ENCODE measurements at regions not wholly inside any gene's neighbourhood (a gene's known extent, or its start where the extent isn't known, plus 50 kb on each side); places are given as distances from the start of the nearest gene placed in this dataset.

DNA sequence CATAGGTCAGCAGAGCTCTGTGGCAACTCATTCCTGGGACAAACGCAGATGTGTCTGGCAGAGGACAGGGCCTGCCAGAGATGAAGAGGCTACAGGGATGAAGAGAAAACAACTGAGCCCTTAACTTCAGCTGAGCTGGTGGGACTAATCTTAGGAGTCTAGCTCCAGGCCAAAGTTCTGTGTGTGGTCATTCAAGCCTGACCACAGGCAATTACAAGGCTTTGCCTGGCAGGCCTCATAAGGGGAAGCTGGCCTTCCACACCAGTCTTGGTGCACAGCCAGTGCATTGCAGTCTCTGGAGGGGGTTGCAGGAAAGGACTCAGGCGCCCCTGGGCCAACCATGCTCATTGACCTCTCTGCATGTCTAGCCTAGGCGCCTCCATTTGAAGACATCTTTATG, 127.6 kb upstream of the DAAM1 start (continued):
- TF ChIP-seq ZNF737 (CRISPR knock-in tag; IDR thresholded peaks at IDR 0.05; ENCODE audit: borderline replicate concordance) (no peak), RARA (CRISPR knock-in tag; IDR thresholded peaks at IDR 0.05) (no peak)
- TF ChIP-seq, protein P1, sequence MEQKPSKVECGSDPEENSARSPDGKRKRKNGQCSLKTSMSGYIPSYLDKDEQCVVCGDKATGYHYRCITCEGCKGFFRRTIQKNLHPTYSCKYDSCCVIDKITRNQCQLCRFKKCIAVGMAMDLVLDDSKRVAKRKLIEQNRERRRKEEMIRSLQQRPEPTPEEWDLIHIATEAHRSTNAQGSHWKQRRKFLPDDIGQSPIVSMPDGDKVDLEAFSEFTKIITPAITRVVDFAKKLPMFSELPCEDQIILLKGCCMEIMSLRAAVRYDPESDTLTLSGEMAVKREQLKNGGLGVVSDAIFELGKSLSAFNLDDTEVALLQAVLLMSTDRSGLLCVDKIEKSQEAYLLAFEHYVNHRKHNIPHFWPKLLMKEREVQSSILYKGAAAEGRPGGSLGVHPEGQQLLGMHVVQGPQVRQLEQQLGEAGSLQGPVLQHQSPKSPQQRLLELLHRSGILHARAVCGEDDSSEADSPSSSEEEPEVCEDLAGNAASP (CRISPR knock-in tag; IDR thresholded peaks at IDR 0.05; ENCODE audit: borderline replicate concordance) = no peak

DNA sequence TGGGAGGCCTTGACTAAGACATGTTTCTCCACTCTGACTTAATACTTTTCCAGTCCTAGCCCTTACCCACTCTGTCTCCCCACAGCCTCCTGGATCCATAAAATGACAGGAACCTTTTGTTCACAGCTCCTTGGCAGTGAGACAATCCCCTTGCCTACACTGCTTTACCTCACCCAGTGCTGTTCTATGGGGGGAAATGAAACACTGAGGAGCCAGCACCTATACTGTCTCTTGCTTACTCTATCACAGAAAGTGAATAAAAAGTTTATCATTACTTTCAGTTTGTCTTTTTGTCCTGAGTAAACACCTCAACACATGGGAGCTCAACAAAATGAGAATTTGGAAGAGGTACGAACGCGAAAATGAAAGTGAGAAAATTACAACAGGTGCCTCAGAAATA, 127.2 kb upstream of the DAAM1 start:
- ChIA-PET POLR2A (no interaction called here), CTCF (ENCODE audit: low intra/inter-chr PET ratio, low total read pairs) (no interaction called here)
- H3K9ac ChIP-seq (ENCODE audit: insufficient read depth, low read depth, low read length) = no peak overlapping the region
- 45% methylated on average over 3 of the region's 3 CpGs for WGBS (ENCODE audit: low lambda C conversion rate)
- H2AFZ ChIP-seq (ENCODE audit: low read length) = no peak overlapping the region
- H3K4me1 ChIP-seq (ENCODE audit: insufficient read depth, low read length) = no peaks in the 10 kb centered on the region
- BruUV-seq (replicated peaks) = no TSS peak
- in situ Hi-C loops (cut with HindIII; ENCODE audit: extremely low pct_ligation_motif_present, low pct_unique_long_range_greater_than_20kb) (no loop called here), intact Hi-C loops (cut with micrococcal nuclease; ENCODE audit: unreplicated experiment) (no loop called here)
- H3K9me3 ChIP-seq (ENCODE audit: low read length) = peaks cover 6% of the 10 kb centered on the region
- H3K4me3 ChIP-seq (replicated peaks in 1 of 3; ENCODE audit: insufficient read depth in 1 of 3, low read depth in 2 of 3, low read length in 3 of 3) = no peak overlapping the region
- FAIRE-seq = no peak
- no peaks in the 10 kb centered on the region for H3K27me3 ChIP-seq (ENCODE audit: control insufficient read depth in 1 of 2, insufficient read depth in 2 of 2, low read length in 2 of 2)
- H4K20me1 ChIP-seq (ENCODE audit: insufficient read depth, low read length) = no peaks in the 10 kb centered on the region
- DNase-seq (ENCODE audit: low spot score) = no peak
- TF ChIP-seq ZKSCAN8 (CRISPR knock-in tag; IDR thresholded peaks at IDR 0.05; ENCODE audit: borderline replicate concordance) (no peak), ZNF234 (CRISPR knock-in tag; conservative IDR thresholded peaks at IDR 0.05) (no peak), CENPT (CRISPR knock-in tag; IDR thresholded peaks at IDR 0.05; ENCODE audit: low read depth) (no peak)
- TF ChIP-seq, protein P2, sequence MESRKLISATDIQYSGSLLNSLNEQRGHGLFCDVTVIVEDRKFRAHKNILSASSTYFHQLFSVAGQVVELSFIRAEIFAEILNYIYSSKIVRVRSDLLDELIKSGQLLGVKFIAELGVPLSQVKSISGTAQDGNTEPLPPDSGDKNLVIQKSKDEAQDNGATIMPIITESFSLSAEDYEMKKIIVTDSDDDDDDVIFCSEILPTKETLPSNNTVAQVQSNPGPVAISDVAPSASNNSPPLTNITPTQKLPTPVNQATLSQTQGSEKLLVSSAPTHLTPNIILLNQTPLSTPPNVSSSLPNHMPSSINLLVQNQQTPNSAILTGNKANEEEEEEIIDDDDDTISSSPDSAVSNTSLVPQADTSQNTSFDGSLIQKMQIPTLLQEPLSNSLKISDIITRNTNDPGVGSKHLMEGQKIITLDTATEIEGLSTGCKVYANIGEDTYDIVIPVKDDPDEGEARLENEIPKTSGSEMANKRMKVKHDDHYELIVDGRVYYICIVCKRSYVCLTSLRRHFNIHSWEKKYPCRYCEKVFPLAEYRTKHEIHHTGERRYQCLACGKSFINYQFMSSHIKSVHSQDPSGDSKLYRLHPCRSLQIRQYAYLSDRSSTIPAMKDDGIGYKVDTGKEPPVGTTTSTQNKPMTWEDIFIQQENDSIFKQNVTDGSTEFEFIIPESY (CRISPR knock-in tag; IDR thresholded peaks at IDR 0.05) = no peak
- H3K4me2 ChIP-seq (ENCODE audit: low read depth, low read length) = no peak overlapping the region
- no peak overlapping the region for H3K27ac ChIP-seq (ENCODE audit: extremely low read length, insufficient read depth, low read length)
- H3K36me3 ChIP-seq (replicated peaks in 1 of 2; ENCODE audit: control insufficient read depth in 1 of 2, insufficient read depth in 2 of 2, low read length in 2 of 2) = no peaks in the 10 kb centered on the region
- ATAC-seq = no peak
- no peaks in the 10 kb centered on the region for H3K79me2 ChIP-seq (ENCODE audit: insufficient read depth, low read length)

Measured in HepG2 (cell line).